HG03521 (cell line): ENCODE measurements at regions not wholly inside any gene's neighbourhood (a gene's known extent, or its start where the extent isn't known, plus 50 kb on each side); places are given as distances from the start of the nearest gene placed in this dataset.

Experiments
- ATAC-seq: cut with Tn5 transposase; IDR thresholded peaks from one replicate; pipeline ENCODE4 v1.9.1; 2021; ENCODE audit warnings: mild to moderate bottlenecking, moderate library complexity; ENCODE audit not compliant: unreplicated experiment

DNA sequence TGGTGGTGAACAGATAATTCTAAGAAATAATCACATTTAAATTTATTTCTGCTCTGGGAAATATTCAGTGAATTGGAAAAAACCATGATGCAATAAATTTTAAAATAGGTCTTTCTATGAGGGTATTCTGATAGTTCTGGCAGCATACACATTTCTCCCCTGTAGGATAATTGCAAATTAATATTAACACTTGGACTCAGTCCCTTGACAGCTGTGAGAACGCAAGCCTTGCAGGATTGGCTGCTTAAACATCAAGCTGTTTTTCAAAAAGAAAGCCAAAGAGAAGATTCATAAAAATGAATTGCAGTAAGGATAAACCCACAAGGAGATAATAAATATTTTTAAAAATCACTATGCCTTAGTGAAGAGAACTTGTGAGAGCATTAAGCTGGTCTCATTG, 180.0 kb downstream of the MTRR start:
- no peak for ATAC-seq

DNA sequence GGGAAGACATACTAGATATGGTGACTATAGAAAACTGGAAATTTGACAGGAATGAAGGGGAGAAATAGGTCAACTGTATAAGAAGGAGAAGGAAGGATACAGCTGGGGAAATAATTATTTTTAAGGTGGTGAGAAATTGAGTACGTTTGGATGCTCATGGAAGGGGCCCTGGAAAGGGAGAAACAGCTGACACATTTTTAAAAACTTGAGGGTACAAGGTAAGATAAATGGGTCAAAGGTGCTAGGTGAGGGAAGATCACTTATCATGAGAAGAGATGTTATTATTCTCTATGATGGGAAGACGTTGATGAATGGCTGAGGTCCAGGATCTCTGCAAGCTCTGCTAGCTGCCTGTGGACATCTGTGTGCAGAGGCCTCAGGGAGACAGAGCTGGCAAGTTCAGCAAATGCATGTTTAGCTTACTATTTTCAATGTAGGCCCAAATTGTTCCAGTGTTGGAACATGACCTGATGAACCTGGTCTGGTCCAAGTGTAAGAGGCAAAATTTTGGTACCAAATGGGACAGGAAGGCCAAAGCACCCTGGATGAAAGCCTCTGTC, 181.7 kb downstream of the MTRR start:
- ATAC-seq: no peak

DNA sequence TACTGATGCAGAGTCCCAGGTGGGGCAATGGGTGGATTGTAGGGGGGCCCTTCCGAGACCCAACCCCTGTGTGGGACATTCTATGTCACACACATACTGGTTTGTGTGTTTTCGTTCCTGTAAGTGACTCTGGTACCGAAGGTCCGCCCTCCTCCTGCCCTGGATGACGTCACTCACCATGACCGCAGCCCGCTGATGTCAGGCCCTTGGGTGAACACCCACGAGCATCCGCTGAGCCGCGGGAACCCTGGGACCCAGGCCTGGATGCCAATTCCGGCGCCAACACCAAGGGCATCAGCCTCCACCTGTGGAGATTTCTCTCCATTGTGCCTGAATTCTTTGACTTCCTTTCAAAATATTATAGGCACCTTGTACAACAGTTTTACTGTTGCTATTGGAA, 184.3 kb downstream of the MTRR start:
- no peak for ATAC-seq

DNA sequence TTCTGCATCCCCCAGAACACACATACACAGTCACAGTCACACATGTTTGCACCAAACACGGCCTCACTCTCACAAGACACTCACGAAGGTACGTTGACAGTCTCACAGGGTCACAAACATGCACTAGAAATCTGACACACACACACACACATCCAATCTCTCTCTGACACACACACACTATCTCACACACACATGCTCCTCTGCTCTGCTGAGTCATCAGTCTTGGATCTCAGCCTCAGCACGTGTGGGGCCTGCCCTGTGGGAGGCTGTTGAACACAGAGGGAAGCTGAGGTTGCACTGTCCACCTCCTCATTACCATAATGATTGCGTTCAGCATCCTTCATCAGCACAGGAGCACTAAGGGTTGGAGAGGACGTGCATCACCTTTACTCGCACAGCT, 188.8 kb downstream of the MTRR start:
- ATAC-seq: no peak

DNA sequence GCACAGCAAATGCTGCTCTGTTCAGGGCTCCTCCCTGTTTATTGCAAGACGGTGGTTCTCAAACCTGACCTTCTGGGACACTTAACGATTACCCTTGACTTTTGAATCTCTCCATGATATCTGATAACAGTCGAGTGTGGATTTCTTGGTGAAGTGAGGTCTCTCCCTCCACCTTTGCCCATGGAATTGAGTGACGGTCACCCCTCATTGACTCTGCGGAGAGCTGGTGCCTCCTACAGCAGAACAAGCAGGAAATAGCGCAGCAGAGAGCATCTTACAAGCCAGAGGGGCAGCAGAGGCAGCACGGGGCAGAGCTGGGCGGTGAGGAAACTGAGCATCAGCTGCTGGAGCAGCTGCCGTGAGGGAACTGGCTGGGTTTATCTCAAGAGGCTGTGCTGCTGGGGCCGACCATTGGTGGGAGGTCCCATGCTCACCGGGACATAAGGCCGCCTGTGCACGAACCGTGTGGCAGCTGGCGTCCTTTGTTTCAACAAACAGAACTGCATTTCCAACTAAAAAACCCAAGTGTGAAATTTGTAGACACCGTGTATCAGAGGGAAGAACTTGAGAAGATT, 189.8 kb downstream of the MTRR start:
- no peak for ATAC-seq

DNA sequence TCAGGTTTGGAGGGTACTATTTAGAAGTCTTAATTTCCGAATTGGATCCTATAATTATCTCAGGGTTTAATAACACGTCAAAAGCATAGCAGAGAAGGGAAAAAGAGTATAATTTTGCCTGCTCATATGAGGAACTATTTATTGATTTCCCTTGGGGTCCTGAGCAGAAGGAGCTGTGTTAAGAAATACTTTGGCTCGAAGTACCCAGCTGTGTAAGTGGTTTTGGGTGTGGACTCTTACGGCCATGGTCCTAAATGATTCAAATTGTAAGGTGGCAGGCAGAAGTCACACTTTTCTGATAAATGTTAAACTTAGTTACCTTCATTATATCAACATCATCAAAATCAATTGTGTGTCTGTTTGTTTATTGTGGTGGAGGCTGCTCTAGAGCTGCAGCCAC, 190.4 kb downstream of the MTRR start:
- ATAC-seq: no peak

DNA sequence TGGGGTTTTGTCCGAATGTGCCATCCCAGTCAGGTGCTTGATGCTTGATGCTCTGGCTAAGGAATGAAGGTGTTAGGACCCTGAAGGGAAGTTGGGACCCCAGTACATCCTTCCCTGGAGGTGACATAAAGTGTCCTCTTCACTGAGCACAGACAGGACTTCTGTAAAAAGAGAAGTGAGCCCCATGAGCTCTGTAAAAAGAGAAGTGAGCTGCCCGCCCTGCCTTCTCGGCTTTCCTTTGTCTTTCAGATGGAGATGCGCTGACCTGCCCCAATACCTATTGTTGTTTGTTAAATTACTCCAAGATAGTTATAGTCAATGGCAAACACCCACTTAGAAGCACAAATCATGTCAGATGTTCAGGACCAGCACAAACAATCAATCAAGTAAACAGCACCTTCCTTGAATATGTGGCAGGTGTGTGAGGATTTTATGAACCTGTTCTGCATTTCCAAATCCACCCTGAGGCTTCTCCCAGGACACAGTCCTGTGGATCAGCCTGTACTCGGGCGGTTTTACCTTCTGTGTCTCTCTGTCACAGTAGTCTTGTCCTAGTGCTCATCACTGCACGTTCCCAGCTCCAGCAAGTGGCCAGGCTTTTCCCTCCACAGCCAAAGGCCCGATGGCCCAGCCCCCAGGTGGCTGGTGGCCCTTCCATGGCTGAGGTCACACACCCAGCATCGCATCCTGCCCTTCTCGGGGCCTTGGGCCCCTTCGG, 191.4 kb downstream of the MTRR start:
- no peak for ATAC-seq

DNA sequence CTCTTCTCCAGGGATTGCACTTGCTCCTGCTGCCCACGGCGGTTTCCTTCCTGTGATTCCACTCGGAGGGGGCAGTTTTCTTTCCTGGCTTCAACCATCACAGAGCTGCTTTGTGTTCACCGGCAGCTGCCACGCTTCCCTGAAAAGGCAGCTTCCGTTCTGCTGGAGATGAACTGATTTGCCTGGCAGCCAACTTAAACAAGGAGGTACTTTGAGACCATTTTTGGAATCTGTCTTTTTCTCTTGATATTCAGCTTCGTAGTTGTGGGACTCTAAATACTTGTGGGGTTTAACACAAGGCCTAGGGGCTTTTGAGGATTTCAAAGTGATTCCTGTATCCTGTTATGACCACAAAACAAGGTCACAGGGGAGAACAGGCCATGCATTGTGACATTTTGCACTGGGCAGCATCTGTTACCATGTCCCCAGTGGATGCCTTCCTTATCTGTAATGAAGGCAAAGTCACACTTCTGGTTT, 192.0 kb downstream of the MTRR start:
- ATAC-seq: no peak

DNA sequence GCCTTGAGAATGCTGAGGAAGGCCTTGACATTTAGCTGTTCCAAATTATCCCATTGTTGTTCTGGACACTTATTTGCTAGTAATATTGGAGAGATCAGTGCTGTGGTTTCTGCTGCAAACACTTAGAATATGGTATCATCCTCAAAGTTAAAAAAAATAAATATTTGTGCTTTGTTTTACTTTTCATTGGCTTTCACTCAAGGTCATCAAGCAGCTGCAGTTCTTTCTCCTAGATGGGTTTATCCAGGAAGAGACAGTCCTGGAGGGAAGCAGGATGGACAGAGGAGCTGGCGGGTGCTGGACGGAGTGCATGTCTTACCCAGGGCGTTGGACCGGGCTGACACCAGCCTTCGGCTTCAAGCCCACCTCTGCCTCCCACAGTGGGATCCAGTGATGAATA, 193.6 kb downstream of the MTRR start:
- no peak for ATAC-seq

DNA sequence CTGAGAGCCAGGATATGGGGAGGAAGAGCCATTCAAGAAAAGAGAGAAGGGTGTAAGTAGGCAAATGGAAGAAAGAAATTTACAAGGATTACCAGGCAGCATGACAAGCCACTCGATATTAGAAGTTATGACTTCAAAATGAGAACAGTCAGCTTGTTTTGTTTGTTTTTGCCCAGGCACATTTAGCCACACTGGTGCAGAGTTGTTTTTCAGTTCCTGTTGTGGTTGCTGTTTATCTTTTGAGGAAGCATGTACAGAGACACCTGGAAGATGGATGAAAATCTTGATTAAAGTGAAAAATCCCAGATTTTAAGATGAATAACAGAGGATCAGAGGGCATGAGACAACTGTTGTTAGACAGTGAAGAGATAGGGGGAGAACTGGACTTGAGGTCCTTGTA, 199.1 kb downstream of the MTRR start:
- ATAC-seq: no peak

DNA sequence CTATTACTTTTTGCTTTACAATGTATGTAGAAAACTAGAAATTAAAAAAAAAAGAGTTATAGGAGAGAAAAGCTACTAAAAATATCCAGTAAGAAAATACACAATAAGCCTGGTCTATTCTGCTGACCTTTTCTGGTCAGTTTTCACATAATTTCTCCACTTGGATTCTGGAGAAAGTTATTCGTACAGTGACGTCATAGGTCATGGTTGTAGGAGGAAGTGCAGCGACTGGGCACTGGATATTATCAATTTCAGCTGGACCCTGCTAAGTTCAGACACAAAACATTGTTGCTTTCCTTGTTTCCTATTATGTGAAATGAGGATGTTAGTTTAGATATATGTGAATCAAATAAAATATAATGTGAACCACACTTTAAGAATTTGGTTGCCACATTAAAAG, 201.2 kb downstream of the MTRR start:
- ATAC-seq: no peak

DNA sequence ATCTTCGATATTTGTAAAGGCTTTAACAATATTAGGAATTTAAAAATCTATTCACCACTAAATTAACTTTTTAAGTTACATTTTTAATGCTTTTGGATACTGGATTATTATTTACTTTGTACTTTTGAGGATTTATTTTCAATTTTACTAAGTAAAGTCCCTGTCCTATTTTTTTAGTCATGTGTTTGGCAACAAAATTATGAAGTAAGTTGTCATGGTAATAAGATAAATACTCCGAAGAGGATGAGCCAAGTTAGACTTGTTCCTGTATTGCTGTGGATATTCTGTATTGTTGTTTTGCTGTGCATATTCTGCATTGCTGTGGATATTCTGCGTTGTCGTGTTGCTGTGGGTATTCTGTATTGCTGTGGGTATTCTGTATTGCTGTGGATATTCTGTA, 210.1 kb downstream of the MTRR start:
- ATAC-seq: no peak

DNA sequence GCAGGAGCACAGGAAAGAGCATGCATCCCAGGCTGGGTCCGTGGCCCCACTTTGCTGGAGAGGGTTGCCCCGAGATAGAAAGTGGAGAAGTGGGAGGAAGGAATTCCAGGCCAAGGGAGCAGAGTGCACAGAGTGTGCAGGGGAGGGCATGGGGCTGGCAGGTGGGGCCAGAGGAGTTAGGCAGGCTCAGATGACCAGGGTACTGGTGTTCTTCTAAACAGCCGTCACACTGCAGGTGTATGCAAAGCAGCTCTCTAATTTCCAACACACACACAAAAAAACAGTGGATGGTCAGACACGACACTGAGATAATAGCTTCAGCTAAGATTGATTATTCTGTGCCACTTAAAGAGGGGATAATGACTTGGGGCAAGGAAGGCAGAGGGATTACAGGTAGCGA, 212.2 kb downstream of the MTRR start:
- ATAC-seq: no peak

DNA sequence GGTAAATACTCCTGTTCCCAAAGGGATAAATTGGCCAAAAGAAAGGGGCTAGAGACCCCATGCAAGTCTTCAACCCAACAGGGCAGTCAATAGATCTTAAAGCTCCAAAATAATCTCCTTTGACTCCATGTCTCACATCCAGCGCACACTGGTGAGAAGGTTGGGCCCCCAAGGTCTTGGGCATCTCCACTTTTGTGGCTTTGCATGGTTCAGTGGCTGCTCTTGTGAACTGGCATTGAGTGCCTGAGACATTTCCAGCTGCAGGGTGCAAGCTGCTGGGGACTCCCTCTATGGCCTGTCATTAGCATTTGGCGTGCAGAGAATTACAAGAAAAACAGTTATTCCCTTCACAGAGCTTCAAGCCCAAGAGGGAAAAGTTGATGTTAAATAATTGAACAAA, 224.7 kb downstream of the MTRR start:
- no peak for ATAC-seq

DNA sequence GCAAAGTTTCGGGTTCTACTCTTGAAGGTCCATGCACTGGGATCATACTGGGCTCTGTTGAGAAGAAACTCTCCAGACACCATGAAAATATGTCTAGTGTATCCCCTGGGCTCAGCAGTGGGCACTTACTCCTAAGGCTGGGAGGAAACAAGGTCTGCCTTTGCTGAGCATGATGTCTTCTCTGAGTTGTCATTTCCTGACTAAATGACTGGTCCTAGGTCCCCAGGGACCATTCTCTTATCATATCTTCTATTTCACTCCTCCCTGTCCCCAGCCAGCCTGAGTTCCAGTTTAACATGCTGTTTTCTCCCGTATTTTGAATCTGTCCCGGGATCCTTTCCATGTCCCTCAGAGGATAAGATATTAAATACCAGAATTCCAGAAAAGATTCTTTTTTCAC, 225.4 kb downstream of the MTRR start:
- no peak for ATAC-seq

DNA sequence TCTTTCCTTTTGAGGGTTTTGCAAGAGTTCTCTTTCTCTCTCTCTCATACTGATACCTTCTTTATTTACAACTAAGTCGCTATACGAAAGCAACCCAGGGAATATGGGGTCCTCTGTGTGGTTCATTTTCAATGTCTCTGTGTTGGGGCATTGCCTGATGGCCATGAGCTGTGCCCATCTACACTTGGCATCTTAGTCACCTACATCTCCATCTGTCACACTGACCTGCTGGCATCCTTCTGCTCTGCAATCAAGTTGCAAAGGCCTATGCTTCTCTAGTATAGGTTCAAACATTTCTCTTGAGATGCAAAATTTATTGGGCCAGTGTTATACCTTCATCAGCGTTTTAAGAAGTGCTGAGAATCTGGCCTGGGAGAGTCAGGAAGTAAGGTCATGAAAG, 228.2 kb downstream of the MTRR start:
- no peak for ATAC-seq

DNA sequence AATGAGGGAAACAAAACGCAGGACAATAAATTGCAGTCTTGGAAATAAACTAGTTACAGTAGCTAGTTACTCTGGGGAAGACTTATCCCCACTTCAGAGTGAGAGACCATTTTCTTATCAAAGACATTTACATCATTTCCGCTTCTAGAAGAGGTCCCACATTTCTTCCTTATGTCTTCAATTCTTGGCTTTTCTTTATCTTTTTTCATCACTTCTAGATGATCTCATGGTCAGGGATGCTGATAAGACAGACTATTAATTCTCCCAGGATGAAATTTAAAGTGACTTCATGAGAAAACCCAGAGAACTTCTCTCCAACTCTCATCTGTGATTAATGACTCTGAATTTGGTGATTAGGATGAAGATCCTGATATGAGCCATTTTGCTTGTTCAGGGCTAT, 229.1 kb downstream of the MTRR start:
- ATAC-seq: no peak

DNA sequence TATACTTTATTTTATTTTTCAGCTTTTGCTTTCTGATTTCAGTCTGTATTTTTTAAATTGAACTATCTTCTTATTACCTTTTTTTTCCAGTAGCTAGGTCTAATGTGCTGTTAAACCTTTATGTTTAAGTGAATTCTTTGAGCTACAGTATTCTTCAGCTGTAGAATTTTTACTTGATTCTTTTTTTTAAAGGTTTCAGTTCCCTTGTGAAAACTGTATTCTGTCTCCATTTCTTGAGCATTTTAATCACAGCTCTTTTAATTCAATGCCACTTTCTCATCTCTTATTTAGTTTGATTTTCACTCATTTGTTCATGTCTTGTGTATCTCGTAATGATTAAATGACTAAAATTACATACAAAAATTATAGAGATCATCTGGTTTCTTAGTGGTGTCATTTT, 233.8 kb downstream of the MTRR start:
- no peak for ATAC-seq

DNA sequence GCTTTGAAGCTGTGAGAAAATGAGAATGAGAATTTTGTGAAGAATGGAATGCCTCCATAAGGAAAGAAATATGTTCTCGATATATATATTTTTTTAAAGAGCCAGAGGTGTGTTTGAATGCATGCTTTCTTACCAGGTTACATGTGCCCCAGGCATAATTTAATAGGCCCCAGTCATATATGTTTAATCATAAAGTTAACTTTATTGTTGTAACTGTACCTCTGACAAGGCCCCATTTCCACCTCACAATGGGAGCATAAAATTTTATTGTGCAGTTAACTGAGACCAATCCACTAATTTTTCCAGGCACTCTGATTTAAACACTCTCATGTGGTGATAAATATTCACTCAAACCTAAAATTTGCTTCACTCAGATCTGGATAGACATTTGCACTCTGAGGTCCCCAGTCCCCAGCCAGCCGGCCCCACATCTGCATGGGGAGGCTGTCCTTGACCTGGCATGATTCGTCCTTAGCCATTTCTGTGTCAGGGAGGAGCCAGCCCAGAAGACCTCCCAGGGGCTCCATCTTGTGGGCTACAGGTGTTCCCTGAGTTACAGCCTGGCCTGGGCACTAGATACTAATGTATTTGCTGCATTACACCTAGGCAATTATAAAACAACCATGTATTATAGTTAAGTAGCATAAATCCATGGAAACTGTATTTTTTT, 245.8 kb downstream of the MTRR start:
- ATAC-seq: no peak

DNA sequence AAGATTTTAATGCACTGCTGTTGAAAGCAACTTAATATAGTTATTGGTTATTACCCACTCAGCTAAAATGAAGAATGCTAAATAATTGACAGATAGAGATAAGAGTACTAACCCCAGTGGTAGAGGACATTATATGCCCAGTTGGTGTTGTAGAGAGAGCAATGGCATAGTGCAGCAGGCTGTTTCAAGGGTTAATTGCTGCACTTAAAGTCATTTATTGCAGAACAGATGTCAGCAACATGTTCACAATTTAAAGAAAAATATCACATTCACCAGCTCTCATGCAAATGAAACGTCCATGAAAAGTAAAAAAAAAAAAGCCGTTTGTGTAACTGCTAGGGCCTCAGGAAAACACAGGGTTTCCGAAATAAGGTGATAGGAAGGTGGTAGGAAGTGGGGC, 254.6 kb downstream of the MTRR start:
- no peak for ATAC-seq

DNA sequence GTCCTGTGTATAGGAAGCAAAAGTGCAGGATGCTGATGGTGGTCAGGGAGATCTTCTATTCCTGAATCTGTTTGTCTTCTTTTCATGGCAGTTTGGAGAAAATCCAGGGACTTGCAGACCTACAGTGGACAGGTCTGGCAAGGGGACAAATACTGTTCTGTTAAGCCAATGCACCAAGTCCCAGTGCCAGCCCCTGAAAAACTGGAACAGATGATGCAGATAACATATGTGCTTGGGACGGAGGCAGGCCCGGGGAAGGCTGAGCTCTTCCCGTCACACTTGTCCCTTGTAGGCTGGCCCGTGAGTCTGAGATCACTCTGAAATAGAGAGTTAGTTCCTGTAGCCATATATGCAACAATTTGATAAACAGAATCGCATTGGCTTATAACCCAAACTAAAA, 265.7 kb downstream of the MTRR start:
- ATAC-seq: no peak

DNA sequence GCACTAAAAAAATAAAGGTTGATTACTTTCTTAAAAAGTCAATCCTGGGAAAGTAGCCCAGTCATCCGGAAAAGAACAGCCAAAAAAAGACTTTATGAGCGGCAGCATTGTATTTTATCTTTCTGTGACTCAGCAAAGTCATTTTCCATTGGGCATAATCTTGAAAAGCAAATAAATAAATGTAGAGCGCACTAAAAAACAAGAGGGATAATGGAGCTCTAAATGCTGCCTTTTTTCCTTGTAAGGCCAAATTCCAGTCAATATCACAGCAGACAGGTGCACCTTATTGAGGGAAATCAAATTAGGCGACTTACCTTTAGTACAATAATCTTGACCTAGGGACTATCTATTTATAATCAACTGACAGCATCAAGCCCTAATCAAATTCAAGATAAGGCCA, 266.8 kb downstream of the MTRR start:
- no peak for ATAC-seq
